ENCODE measurements at regions not wholly inside any gene's neighbourhood (a gene's known extent, or its start where the extent isn't known, plus 50 kb on each side); places are given as distances from the start of the nearest gene placed in this dataset.
A peak's percentile ranks its signal among the peaks of the same experiment; 100 is the strongest.

- TF ChIP-seq, protein P1, sequence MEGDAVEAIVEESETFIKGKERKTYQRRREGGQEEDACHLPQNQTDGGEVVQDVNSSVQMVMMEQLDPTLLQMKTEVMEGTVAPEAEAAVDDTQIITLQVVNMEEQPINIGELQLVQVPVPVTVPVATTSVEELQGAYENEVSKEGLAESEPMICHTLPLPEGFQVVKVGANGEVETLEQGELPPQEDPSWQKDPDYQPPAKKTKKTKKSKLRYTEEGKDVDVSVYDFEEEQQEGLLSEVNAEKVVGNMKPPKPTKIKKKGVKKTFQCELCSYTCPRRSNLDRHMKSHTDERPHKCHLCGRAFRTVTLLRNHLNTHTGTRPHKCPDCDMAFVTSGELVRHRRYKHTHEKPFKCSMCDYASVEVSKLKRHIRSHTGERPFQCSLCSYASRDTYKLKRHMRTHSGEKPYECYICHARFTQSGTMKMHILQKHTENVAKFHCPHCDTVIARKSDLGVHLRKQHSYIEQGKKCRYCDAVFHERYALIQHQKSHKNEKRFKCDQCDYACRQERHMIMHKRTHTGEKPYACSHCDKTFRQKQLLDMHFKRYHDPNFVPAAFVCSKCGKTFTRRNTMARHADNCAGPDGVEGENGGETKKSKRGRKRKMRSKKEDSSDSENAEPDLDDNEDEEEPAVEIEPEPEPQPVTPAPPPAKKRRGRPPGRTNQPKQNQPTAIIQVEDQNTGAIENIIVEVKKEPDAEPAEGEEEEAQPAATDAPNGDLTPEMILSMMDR (IDR thresholded peaks at IDR 0.05; ENCODE audit: extremely low read depth, missing control alignments): no peak
- no peak for DNase-seq (ENCODE audit: low spot score)
These were observed 133.3 kb upstream of the SMLR1 start for GRCh38 chr6:130693944-130694343.

DNA sequence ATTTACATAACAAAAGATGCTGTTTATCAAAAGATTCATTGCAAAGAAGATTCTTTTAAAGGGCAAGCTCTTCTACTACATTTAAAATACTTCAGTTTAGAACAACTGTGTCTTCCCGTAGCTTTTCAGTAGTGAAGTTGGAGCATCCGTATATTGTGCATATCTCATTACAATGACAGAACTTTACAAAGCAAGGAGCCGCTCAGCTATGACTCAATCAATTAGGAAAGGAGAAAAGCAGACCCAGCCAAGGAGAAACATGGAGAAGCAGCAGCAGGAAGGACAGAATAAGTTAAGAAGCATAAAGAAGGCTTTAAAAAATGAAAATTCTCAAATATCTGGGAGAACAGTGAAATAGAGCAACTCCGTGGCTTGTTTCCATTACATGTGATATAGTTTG lies 132.6 kb upstream of the SMLR1 start:
- no peak for DNase-seq (ENCODE audit: low spot score)

GRCh38 chr6:130696806-130697205 lies 130.4 kb upstream of the SMLR1 start:
- no peak for DNase-seq (ENCODE audit: low spot score)
- TF ChIP-seq, protein P1 (IDR thresholded peaks at IDR 0.05; ENCODE audit: extremely low read depth, missing control alignments): no peak

More for the DNA sequence above, 132.6 kb upstream of the SMLR1 start:
- TF ChIP-seq, protein P1 (IDR thresholded peaks at IDR 0.05; ENCODE audit: extremely low read depth, missing control alignments): no peak

GRCh38 chr6:130697271-130697994 lies 129.8 kb upstream of the SMLR1 start:
- TF ChIP-seq, protein P1 (IDR thresholded peaks at IDR 0.05; ENCODE audit: extremely low read depth, missing control alignments): no peak
- DNase-seq (ENCODE audit: low spot score): no peak

- TF ChIP-seq, protein P1 (IDR thresholded peaks at IDR 0.05; ENCODE audit: extremely low read depth, missing control alignments): peak; percentile 69
These were observed 129.1 kb upstream of the SMLR1 start for GRCh38 chr6:130697995-130698535.

DNA sequence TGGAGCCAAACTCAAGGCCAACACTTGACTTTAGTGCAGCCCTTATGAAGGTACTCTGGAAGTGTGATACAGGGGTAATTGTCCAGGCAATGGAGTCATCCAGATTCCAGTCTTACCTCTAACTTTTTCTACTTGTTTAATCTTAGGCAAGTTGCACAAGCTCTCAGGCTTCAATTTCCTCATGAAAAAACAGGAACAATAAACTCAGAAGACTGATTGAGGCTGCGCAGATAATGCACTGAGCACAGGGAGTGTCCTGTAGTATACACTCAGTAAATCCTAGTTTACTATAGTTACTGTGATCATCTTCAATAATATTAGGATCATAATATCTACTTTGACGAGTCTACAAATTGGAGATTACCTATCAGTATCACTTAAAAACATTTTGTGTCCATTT lies 127.5 kb upstream of the SMLR1 start:
- TF ChIP-seq, protein P1 (IDR thresholded peaks at IDR 0.05; ENCODE audit: extremely low read depth, missing control alignments): no peak
- no peak for DNase-seq (ENCODE audit: low spot score)

More at GRCh38 chr6:130697995-130698535, 129.1 kb upstream of the SMLR1 start:
- peak; percentile 65 for DNase-seq (ENCODE audit: low spot score)

DNA sequence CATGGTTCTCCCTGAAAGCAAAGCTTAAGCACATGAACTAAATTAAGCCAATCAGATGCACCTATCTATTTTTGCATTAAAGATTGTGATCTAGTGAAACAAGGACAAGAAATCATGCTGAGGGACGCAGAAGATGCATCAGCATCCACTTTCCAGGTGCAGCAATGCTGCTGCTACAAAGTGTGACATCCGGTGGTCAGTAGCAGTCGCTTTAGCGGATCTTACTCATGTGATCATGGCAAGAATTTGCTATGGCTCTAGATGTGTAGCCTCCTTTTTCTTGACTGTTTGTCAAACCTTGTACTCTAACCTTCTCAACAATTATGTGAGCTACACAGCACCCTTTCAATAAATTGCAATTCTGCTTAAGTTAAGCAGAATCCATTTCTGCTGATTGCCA lies 126.8 kb upstream of the SMLR1 start:
- DNase-seq (ENCODE audit: low spot score): no peak
- TF ChIP-seq, protein P1 (IDR thresholded peaks at IDR 0.05; ENCODE audit: extremely low read depth, missing control alignments): no peak
